ENCODE measurements at regions not wholly inside any gene's neighbourhood (a gene's known extent, or its start where the extent isn't known, plus 50 kb on each side); places are given as distances from the start of the nearest gene placed in this dataset.

- TF ChIP-seq CTCF (conservative IDR thresholded peaks at IDR 0.05), result no peak
- no peak for TF ChIP-seq ZFX (IDR thresholded peaks at IDR 0.05)
Observed at GRCh38 chr11:20260307-20260706, 100.0 kb upstream of the DBX1 start.
